ENCODE measurements at regions not wholly inside any gene's neighbourhood (a gene's known extent, or its start where the extent isn't known, plus 50 kb on each side); places are given as distances from the start of the nearest gene placed in this dataset.

- Mint-ChIP-seq H3K27me3 (ENCODE audit: insufficient read depth, low read depth, poor library complexity) (peaks cover 2% of the 10 kb centered on the region), H3K4me3 (no peak overlapping the region), H3K36me3 (ENCODE audit: low read depth) (no peaks in the 10 kb centered on the region), H3K27ac (no peak overlapping the region), H3K9me3 (0 out of 3 replicates have a peak, but pooled peaks cover 3% of the 10 kb centered on the region), H3K4me1 (peaks cover 10% of the 10 kb centered on the region; the same call in 2 of the 3 replicates)
- Histone ChIP-seq H3K9me2 (ENCODE audit: insufficient read depth) (peaks cover 2% of the 10 kb centered on the region), H3K4me1 (ENCODE audit: insufficient read depth) (no peaks in the 10 kb centered on the region), H4K20me1 (replicated peaks; ENCODE audit: insufficient read depth) (no peaks in the 10 kb centered on the region), H3K27ac (ENCODE audit: low read depth) (no peak overlapping the region), H3K27me3 (ENCODE audit: insufficient read depth) (no peaks in the 10 kb centered on the region), H3K79me2 (replicated peaks; ENCODE audit: insufficient read depth) (no peaks in the 10 kb centered on the region), H2AFZ (no peak overlapping the region), H3K4me3 (no peak overlapping the region), H3K4me2 (no peak overlapping the region), H3K36me3 (ENCODE audit: insufficient read depth) (no peaks in the 10 kb centered on the region), H3F3A (replicated peaks; ENCODE audit: low read depth) (no peaks in the 10 kb centered on the region)
- DNase-seq (ENCODE audit: low spot score) (peak; percentile 54), ATAC-seq (peak; percentile 48)
- TF ChIP-seq ETS1 (IDR thresholded peaks at IDR 0.05) (no peak), ZNF114 (CRISPR knock-in tag; IDR thresholded peaks at IDR 0.05) (no peak), ZNF331 (CRISPR knock-in tag; IDR thresholded peaks at IDR 0.05; ENCODE audit: low read depth) (no peak), ZNF462 (CRISPR knock-in tag; IDR thresholded peaks at IDR 0.05) (peak; percentile 18; the same call in 1 of the 2 replicates)
Observed at GRCh38 chr1:118783095-118783758, 204.9 kb downstream of the TBX15 start.
